Brain microvascular endothelial cell (primary cell): ENCODE measurements at regions not wholly inside any gene's neighbourhood (a gene's known extent, or its start where the extent isn't known, plus 50 kb on each side); places are given as distances from the start of the nearest gene placed in this dataset.

Source experiments
- DNase-seq: peaks from one replicate; pipeline ENCODE4 v3.0.0-alpha.2; 2020
- H3K27ac ChIP-seq: fragments of 250-450 bp; sonication (Bioruptor Pico); 2 replicates; pipeline ENCODE4 v1.5.1; 2020; ENCODE audit warnings: mild to moderate bottlenecking, moderate library complexity
- H3K27me3 ChIP-seq: fragments of 250-450 bp; sonication (Bioruptor Pico); replicated peaks from 2 replicates; pipeline ENCODE4 v1.5.1; 2020; ENCODE audit warnings: mild to moderate bottlenecking
- H3K36me3 ChIP-seq: fragments of 250-450 bp; sonication (Bioruptor Pico); replicated peaks from 2 replicates; pipeline ENCODE4 v1.5.1; 2020; ENCODE audit warnings: mild to moderate bottlenecking
- H3K4me3 ChIP-seq: 2 replicates; pipeline ENCODE4 v1.5.1; 2011; ENCODE audit warnings: low read depth, mild to moderate bottlenecking, control low read depth, low read length, moderate library complexity
- CTCF ChIP-seq: IDR thresholded peaks from 2 replicates; pipeline ENCODE4 v1.5.1; 2011; ENCODE audit warnings: low read depth, mild to moderate bottlenecking, moderate library complexity, low read length, control low read depth, inconsistent platforms; ENCODE audit errors: missing control alignments
- in situ Hi-C: cut with HindIII; loops from 2 replicates; pipeline ENCODE4 v1.10.0; 2017; ENCODE audit warnings: low sequenced_read_pairs, low pct_ligation_motif_present

GRCh38 chrX:1870421-1870820, 255.6 kb downstream of the ASMT start:
- in situ Hi-C loops: no loop called here
- Histone ChIP-seq H3K27ac (no peak overlapping the region), H3K4me3 (no peak overlapping the region), H3K27me3 (no peaks in the 10 kb centered on the region), H3K36me3 (no peaks in the 10 kb centered on the region)
- no peak for TF ChIP-seq CTCF
- DNase-seq: peak; percentile 20

GRCh38 chrX:1871887-1872286, 257.0 kb downstream of the ASMT start:
- H3K36me3 ChIP-seq: no peaks in the 10 kb centered on the region
- H3K27me3 ChIP-seq: no peaks in the 10 kb centered on the region
- DNase-seq: no peak
- in situ Hi-C loops: no loop called here
- H3K4me3 ChIP-seq: no peak overlapping the region
- no peak for TF ChIP-seq CTCF
- no peak overlapping the region for H3K27ac ChIP-seq

GRCh38 chrX:1873671-1874070, 258.8 kb downstream of the ASMT start:
- no peaks in the 10 kb centered on the region for H3K27me3 ChIP-seq
- TF ChIP-seq CTCF: no peak
- no peak for DNase-seq
- in situ Hi-C loops: no loop called here
- H3K27ac ChIP-seq: no peak overlapping the region
- no peak overlapping the region for H3K4me3 ChIP-seq
- H3K36me3 ChIP-seq: no peaks in the 10 kb centered on the region

- TF ChIP-seq CTCF: no peak
- in situ Hi-C loops: no loop called here
- H3K36me3 ChIP-seq: no peaks in the 10 kb centered on the region
- H3K27me3 ChIP-seq: no peaks in the 10 kb centered on the region
- no peak overlapping the region for H3K4me3 ChIP-seq
- no peak overlapping the region for H3K27ac ChIP-seq
- DNase-seq: no peak
Observed at GRCh38 chrX:1874416-1874815, 259.6 kb downstream of the ASMT start.

- no peak for TF ChIP-seq CTCF
- in situ Hi-C loops: no loop called here
Observed at GRCh38 chrX:1874899-1875298, 260.0 kb downstream of the ASMT start.

GRCh38 chrX:1876041-1876440, 261.2 kb downstream of the ASMT start:
- Histone ChIP-seq H3K4me3 (no peak overlapping the region), H3K36me3 (no peaks in the 10 kb centered on the region), H3K27me3 (no peaks in the 10 kb centered on the region), H3K27ac (no peak overlapping the region)
- DNase-seq: no peak
- no peak for TF ChIP-seq CTCF
- in situ Hi-C loops: no loop called here

More at GRCh38 chrX:1874899-1875298, 260.0 kb downstream of the ASMT start:
- DNase-seq: no peak
- no peak overlapping the region for H3K27ac ChIP-seq
- H3K4me3 ChIP-seq: no peak overlapping the region
- H3K27me3 ChIP-seq: no peaks in the 10 kb centered on the region
- H3K36me3 ChIP-seq: no peaks in the 10 kb centered on the region
